ENCODE measurements at regions not wholly inside any gene's neighbourhood (a gene's known extent, or its start where the extent isn't known, plus 50 kb on each side); places are given as distances from the start of the nearest gene placed in this dataset.

DNA sequence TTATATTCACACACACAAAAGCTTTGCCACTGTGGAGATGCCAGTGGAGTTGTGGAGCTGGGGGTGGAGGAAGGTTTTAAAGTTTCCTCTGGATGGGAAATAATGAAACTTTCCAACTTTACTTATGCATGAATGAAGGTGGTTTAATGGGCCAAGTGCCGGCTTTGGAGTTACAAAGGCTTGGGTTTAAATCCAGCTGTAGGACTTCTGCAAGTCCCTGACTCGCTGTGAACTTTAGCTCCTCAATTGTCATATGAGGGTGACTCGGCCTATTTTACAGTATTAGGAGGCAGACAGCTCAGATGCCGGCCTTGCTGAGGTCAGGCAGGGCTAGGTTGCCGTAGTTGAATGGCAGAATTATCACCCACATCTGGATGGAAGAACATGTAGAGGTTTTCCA lies 415.8 kb upstream of the TRIB2 start:
- CTCF ChIA-PET: no interaction called here
- DNase-seq: no peak
- H3K4me1 Mint-ChIP-seq: peaks cover 18 to 57% (median 52%) of the 10 kb centered on the region in 7 donors
- peaks cover 0 to 8% (median 0%) of the 10 kb centered on the region in 11 donors for H3K9me3 Mint-ChIP-seq
- intact Hi-C loops (cut with micrococcal nuclease): loop anchor here in 1 of 2 donors (10.0 kb wide), 1 partner anchor 176 kb away; no protein-coding TSS in a partner anchor
- no peaks in the 10 kb centered on the region for H3K9me3 ChIP-seq (ENCODE audit: control insufficient read depth in 2 of 3, low read length in 3 of 3)
- H3K27me3 Mint-ChIP-seq: peaks cover 0 to 2% (median 0%) of the 10 kb centered on the region in 5 donors
- POLR2A ChIA-PET: interaction anchor here (0.6 to 1.7 kb wide), 3 partner anchors 13 to 984 kb away, joined by 3 to 5 read pairs (median 3); partner anchors contain the start of gene TRIB2
- H3K4me1 ChIP-seq (ENCODE audit: control insufficient read depth in 2 of 2, insufficient read depth in 2 of 2, low read length in 2 of 2): peaks cover 7 to 40% of the 10 kb centered on the region in 2 donors
- H3K36me3 Mint-ChIP-seq: peaks cover 0 to 11% (median 0%) of the 10 kb centered on the region in 5 donors
- peak overlapping the region in 7 of 9 donors; percentile 77 to 95 (median 86) for H3K27ac Mint-ChIP-seq
- no peak overlapping the region for H3K27ac ChIP-seq (ENCODE audit: low read depth, low read length)
- H3K4me3 Mint-ChIP-seq: peak overlapping the region in 6 of 10 donors; percentile 16 to 69 (median 44)
- no peak overlapping the region for H3K4me3 ChIP-seq (ENCODE audit: low read length)
- H3K27me3 ChIP-seq (ENCODE audit: control insufficient read depth in 2 of 2, insufficient read depth in 2 of 2, low read length in 2 of 2): no peaks in the 10 kb centered on the region
- no peak for ATAC-seq
- no peaks in the 10 kb centered on the region for H3K36me3 ChIP-seq (ENCODE audit: control insufficient read depth in 2 of 3, insufficient read depth in 3 of 3, low read length in 3 of 3)

DNA sequence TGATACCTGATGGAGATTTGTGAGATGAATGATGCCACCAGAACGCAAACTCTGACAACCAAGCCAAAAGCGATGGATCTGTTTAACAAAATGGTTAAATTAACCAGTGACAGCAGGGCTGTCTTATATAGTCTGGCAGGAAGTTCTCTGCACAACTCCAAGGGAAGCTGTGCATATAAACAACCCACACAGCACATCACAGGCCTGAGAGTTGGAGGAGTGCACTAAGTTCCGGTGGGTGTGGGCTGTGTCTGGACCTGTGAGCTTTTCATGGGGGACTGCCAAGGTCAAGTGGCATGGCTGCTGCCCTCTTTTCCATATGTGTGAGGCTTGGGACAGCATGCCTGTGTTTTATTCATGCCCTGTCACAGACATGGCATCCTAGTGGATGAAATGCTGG lies 414.6 kb upstream of the TRIB2 start:
- H3K4me3 Mint-ChIP-seq: peak overlapping the region; percentile 36 to 76 (median 66)
- CTCF ChIA-PET: interaction anchor here (0.9 to 1.3 kb wide), 3 partner anchors 21 to 414 kb away, joined by 3 to 8 read pairs (median 4); partner anchors contain the start of gene TRIB2

DNA sequence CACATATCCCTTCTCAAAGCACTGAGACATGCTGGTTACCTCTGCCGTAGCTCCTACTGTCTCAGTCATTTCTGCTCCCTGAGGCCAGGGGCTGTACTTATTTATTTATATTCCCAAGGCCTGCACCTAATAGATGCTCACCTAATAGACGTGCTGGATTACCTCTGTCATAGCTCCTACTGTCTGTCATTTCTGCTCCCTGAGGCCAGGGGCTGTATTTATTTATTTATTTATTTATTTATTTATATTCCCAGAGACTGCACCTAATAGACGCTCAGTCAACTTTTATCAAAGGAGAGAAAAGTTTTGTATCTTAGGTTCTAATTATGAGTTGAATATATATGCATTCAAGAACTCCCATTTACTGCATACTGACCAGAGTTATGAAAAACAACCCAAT lies 414.0 kb upstream of the TRIB2 start:
- Mint-ChIP-seq H3K27ac (peak overlapping the region in 6 of 9 donors; percentile 25 to 95 (median 86)), H3K9me3 (peaks cover 0 to 6% (median 0%) of the 10 kb centered on the region in 11 donors), H3K4me1 (peaks cover 5 to 45% (median 38%) of the 10 kb centered on the region in 7 donors), H3K27me3 (no peaks in the 10 kb centered on the region), H3K36me3 (peaks cover 0 to 8% (median 0%) of the 10 kb centered on the region in 5 donors), H3K4me3 (peak overlapping the region in 8 of 10 donors; percentile 31 to 76 (median 62))
- ATAC-seq: no peak
- Histone ChIP-seq H3K9me3 (ENCODE audit: control insufficient read depth in 2 of 3, low read length in 3 of 3) (no peaks in the 10 kb centered on the region), H3K36me3 (ENCODE audit: control insufficient read depth in 2 of 3, insufficient read depth in 3 of 3, low read length in 3 of 3) (no peaks in the 10 kb centered on the region), H3K4me3 (ENCODE audit: low read length) (no peak overlapping the region), H3K27me3 (ENCODE audit: control insufficient read depth in 2 of 2, insufficient read depth in 2 of 2, low read length in 2 of 2) (no peaks in the 10 kb centered on the region), H3K27ac (ENCODE audit: low read depth, low read length) (no peak overlapping the region), H3K4me1 (ENCODE audit: control insufficient read depth in 2 of 2, insufficient read depth in 2 of 2, low read length in 2 of 2) (peaks cover 7 to 34% of the 10 kb centered on the region in 2 donors)
- intact Hi-C loops (cut with micrococcal nuclease): loop anchor here in 1 of 2 donors (1.0 to 10.0 kb wide), 2 partner anchors 8 to 178 kb away; no protein-coding TSS in a partner anchor
- ChIA-PET POLR2A (interaction anchor here (0.7 to 1.8 kb wide), 4 partner anchors 9 to 242 kb away, joined by 3 to 5 read pairs (median 4); no protein-coding TSS in a partner anchor), CTCF (interaction anchor here (0.9 to 1.3 kb wide), 2 partner anchors 133 to 414 kb away, joined by 3 to 4 read pairs; partner anchors contain the start of gene TRIB2)
- no peak for DNase-seq

More for the DNA sequence above, 414.6 kb upstream of the TRIB2 start:
- H3K9me3 ChIP-seq (ENCODE audit: control insufficient read depth in 2 of 3, low read length in 3 of 3): no peaks in the 10 kb centered on the region
- peak overlapping the region in 8 of 9 donors; percentile 62 to 95 (median 86) for H3K27ac Mint-ChIP-seq
- peak overlapping the region; percentile 44 for H3K27ac ChIP-seq (ENCODE audit: low read depth, low read length)
- H3K9me3 Mint-ChIP-seq: peaks cover 0 to 7% (median 0%) of the 10 kb centered on the region in 11 donors
- H3K4me1 Mint-ChIP-seq: peaks cover 6 to 45% (median 40%) of the 10 kb centered on the region in 7 donors
- H3K27me3 ChIP-seq (ENCODE audit: control insufficient read depth in 2 of 2, insufficient read depth in 2 of 2, low read length in 2 of 2): no peaks in the 10 kb centered on the region
- DNase-seq (peak in 7 of 9 donors; percentile 15 to 49 (median 41)), ATAC-seq (peak; percentile 78)
- H3K4me1 ChIP-seq (ENCODE audit: control insufficient read depth in 2 of 2, insufficient read depth in 2 of 2, low read length in 2 of 2): peaks cover 7 to 34% of the 10 kb centered on the region in 2 donors
- POLR2A ChIA-PET: interaction anchor here (0.7 to 1.8 kb wide), 6 partner anchors 8 to 414 kb away, joined by 3 to 5 read pairs (median 4); partner anchors contain the start of gene TRIB2
- H3K36me3 Mint-ChIP-seq: peaks cover 0 to 11% (median 0%) of the 10 kb centered on the region in 5 donors
- H3K36me3 ChIP-seq (ENCODE audit: control insufficient read depth in 2 of 3, insufficient read depth in 3 of 3, low read length in 3 of 3): no peaks in the 10 kb centered on the region
- intact Hi-C loops (cut with micrococcal nuclease): loop anchor here in 1 of 2 donors (1.0 to 10.0 kb wide), 2 partner anchors 8 to 177 kb away; no protein-coding TSS in a partner anchor
- peaks cover 0 to under 1% (median 0%) of the 10 kb centered on the region in 5 donors for H3K27me3 Mint-ChIP-seq
- H3K4me3 ChIP-seq (ENCODE audit: low read length): peak overlapping the region; percentile 1

DNA sequence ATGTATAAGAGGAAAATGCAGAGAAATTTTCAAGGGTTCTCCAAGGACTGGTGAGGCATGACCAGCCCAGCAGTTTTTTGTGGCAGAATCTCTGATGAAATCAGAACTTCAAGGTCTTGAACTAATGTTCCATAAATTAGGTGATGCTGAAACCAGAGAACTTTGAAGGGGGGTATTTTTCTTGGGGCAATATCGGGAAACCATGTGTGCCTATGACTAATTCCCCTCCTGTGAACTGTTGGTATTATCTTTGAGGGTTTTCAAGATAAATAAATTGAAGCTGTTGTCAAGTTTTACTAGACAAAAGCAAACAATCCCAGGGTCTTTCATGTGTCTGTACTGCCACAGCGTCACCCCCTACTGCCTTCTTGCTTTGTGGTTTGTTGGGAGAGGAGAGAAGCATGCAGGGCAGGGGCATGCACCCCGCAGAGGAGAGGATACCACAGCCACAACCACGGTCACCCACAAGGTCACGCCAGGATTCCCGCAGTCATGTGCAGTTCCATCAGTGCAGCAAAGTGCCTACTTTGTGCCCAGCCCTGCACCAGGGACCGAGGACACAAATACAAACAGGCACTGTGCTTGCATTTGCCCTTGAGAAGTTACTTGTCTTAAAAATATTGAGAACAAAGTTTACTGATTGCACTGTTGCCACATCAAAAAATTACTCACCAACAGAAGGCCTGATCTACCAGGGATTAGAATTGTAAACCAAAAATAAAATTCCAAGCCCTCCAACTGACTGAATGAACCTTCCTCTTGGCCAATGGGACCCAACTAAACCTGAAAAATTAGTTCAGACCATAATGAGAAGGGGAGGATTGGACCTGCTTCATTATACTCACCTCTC lies 413.3 kb upstream of the TRIB2 start:
- Histone ChIP-seq H3K4me3 (ENCODE audit: low read length) (no peak overlapping the region), H3K4me1 (ENCODE audit: control insufficient read depth in 2 of 2, insufficient read depth in 2 of 2, low read length in 2 of 2) (peaks cover 7 to 34% of the 10 kb centered on the region in 2 donors), H3K27me3 (ENCODE audit: control insufficient read depth in 2 of 2, insufficient read depth in 2 of 2, low read length in 2 of 2) (no peaks in the 10 kb centered on the region), H3K36me3 (ENCODE audit: control insufficient read depth in 2 of 3, insufficient read depth in 3 of 3, low read length in 3 of 3) (no peaks in the 10 kb centered on the region), H3K27ac (ENCODE audit: low read depth, low read length) (no peak overlapping the region), H3K9me3 (ENCODE audit: control insufficient read depth in 2 of 3, low read length in 3 of 3) (no peaks in the 10 kb centered on the region)
- Mint-ChIP-seq H3K27me3 (no peaks in the 10 kb centered on the region), H3K27ac (peak overlapping the region in 7 of 9 donors; percentile 2 to 87 (median 73)), H3K4me1 (peaks cover 5 to 51% (median 38%) of the 10 kb centered on the region in 7 donors), H3K36me3 (peaks cover 0 to 8% (median 0%) of the 10 kb centered on the region in 5 donors), H3K9me3 (peaks cover 0 to 8% (median 0%) of the 10 kb centered on the region in 11 donors), H3K4me3 (peak overlapping the region; percentile 20 to 65 (median 44))
- ChIA-PET POLR2A (interaction anchor here (0.8 to 1.8 kb wide), 5 partner anchors 10 to 417 kb away, joined by 3 to 7 read pairs (median 5); partner anchors contain the start of gene TRIB2), CTCF (interaction anchor here (1.3 kb wide), 1 partner anchor 134 kb away, joined by 4 read pairs; no protein-coding TSS in a partner anchor)
- ATAC-seq: peak; percentile 57
- peak in 1 of 9 donors; percentile 19 for DNase-seq
- intact Hi-C loops (cut with micrococcal nuclease): loop anchor here in 1 of 2 donors (10.0 kb wide), 1 partner anchor 179 kb away; no protein-coding TSS in a partner anchor

DNA sequence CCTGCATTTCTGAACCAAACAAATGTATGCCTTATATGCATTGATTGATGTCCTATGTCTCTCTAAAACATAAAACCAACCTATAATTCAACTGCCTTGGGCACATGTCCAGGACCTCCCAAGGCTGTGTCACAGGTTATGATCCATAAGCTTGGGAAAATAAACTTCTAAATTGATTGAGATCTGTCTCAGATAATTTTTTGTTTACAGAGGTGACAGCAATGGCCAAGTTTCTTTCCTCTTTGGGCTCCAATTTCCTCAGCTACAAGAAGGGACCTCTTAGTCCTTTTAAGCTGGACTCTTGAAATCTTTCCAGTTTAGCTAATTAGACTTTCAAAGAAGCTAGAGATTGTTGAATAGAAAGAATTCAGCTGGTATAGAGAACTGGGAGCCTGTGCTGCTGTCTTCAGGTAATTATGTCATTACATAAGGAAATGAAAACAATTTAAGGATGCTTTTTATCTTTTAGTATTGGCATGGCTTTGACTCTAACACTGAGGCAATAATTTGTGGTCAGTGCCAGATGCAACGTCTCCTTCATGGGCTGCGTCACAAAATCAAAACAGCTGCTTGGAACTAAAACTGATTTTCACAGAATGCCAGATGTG lies 412.1 kb upstream of the TRIB2 start:
- ChIA-PET CTCF (no interaction called here), POLR2A (interaction anchor here (0.8 to 1.3 kb wide), 3 partner anchors 9 to 412 kb away, joined by 3 to 7 read pairs (median 3); partner anchors contain the start of gene TRIB2)
- Mint-ChIP-seq H3K27ac (peak overlapping the region in 3 of 9 donors; percentile 15 to 34 (median 33)), H3K4me3 (peak overlapping the region in 2 of 10 donors; percentile 55 to 65), H3K27me3 (no peaks in the 10 kb centered on the region), H3K4me1 (peaks cover 14 to 63% (median 44%) of the 10 kb centered on the region in 7 donors), H3K36me3 (peaks cover 0 to 8% (median 0%) of the 10 kb centered on the region in 5 donors), H3K9me3 (peaks cover 0 to 8% (median 0%) of the 10 kb centered on the region in 11 donors)
- DNase-seq (no peak), ATAC-seq (no peak)
- Histone ChIP-seq H3K4me3 (ENCODE audit: low read length) (no peak overlapping the region), H3K27me3 (ENCODE audit: control insufficient read depth in 2 of 2, insufficient read depth in 2 of 2, low read length in 2 of 2) (no peaks in the 10 kb centered on the region), H3K27ac (ENCODE audit: low read depth, low read length) (no peak overlapping the region), H3K36me3 (ENCODE audit: control insufficient read depth in 2 of 3, insufficient read depth in 3 of 3, low read length in 3 of 3) (no peaks in the 10 kb centered on the region), H3K9me3 (ENCODE audit: control insufficient read depth in 2 of 3, low read length in 3 of 3) (no peaks in the 10 kb centered on the region), H3K4me1 (ENCODE audit: control insufficient read depth in 2 of 2, insufficient read depth in 2 of 2, low read length in 2 of 2) (peaks cover 7 to 40% of the 10 kb centered on the region in 2 donors)
- intact Hi-C loops (cut with micrococcal nuclease): loop anchor here in 1 of 2 donors (10.0 kb wide), 1 partner anchor 180 kb away; no protein-coding TSS in a partner anchor

All from naive thymus-derived CD4-positive, alpha-beta T cell (primary cell).